ENCODE measurements at regions not wholly inside any gene's neighbourhood (a gene's known extent, or its start where the extent isn't known, plus 50 kb on each side); places are given as distances from the start of the nearest gene placed in this dataset.

- no peak for TF ChIP-seq CTCF (IDR thresholded peaks at IDR 0.05; ENCODE audit: control insufficient read depth, extremely low read depth, insufficient read depth)
- no peak overlapping the region for H3K4me3 ChIP-seq (ENCODE audit: low read depth, low read length)
- DNase-seq (ENCODE audit: low read depth) = no peak
These were observed 389.9 kb downstream of the GRIN2B start for GRCh38 chr12:13591488-13591887.

- no peak for TF ChIP-seq CTCF (IDR thresholded peaks at IDR 0.05; ENCODE audit: control insufficient read depth, extremely low read depth, insufficient read depth)
- DNase-seq (ENCODE audit: low read depth) = no peak
- no peak overlapping the region for H3K4me3 ChIP-seq (ENCODE audit: low read depth, low read length)
These were observed 390.3 kb downstream of the GRIN2B start for GRCh38 chr12:13591059-13591458.

- no peak for DNase-seq (ENCODE audit: low read depth)
- TF ChIP-seq CTCF (IDR thresholded peaks at IDR 0.05; ENCODE audit: control insufficient read depth, extremely low read depth, insufficient read depth) = no peak
- no peak overlapping the region for H3K4me3 ChIP-seq (ENCODE audit: low read depth, low read length)
These were observed 392.0 kb downstream of the EMP1 start for GRCh38 chr12:13588574-13588973.

GRCh38 chr12:13587721-13588390 is 391.3 kb downstream of the EMP1 start:
- no peak for DNase-seq (ENCODE audit: low read depth)
- no peak for TF ChIP-seq CTCF (IDR thresholded peaks at IDR 0.05; ENCODE audit: control insufficient read depth, extremely low read depth, insufficient read depth)
- H3K4me3 ChIP-seq (ENCODE audit: low read depth, low read length) = no peak overlapping the region

- H3K4me3 ChIP-seq (ENCODE audit: low read depth, low read length) = no peak overlapping the region
- no peak for DNase-seq (ENCODE audit: low read depth)
- TF ChIP-seq CTCF (IDR thresholded peaks at IDR 0.05; ENCODE audit: control insufficient read depth, extremely low read depth, insufficient read depth) = no peak
These were observed 389.8 kb downstream of the EMP1 start for GRCh38 chr12:13586361-13586760.

- H3K4me3 ChIP-seq (ENCODE audit: low read depth, low read length) = no peak overlapping the region
- TF ChIP-seq CTCF (IDR thresholded peaks at IDR 0.05; ENCODE audit: control insufficient read depth, extremely low read depth, insufficient read depth) = no peak
- DNase-seq (ENCODE audit: low read depth) = no peak
These were observed 388.0 kb downstream of the EMP1 start for GRCh38 chr12:13584541-13584940.

- H3K4me3 ChIP-seq (ENCODE audit: low read depth, low read length) = no peak overlapping the region
- no peak for DNase-seq (ENCODE audit: low read depth)
- no peak for TF ChIP-seq CTCF (IDR thresholded peaks at IDR 0.05; ENCODE audit: control insufficient read depth, extremely low read depth, insufficient read depth)
These were observed 387.1 kb downstream of the EMP1 start for GRCh38 chr12:13583630-13584029.

Data from LNCaP clone FGC (cell line).